ENCODE measurements at regions not wholly inside any gene's neighbourhood (a gene's known extent, or its start where the extent isn't known, plus 50 kb on each side); places are given as distances from the start of the nearest gene placed in this dataset.

DNA sequence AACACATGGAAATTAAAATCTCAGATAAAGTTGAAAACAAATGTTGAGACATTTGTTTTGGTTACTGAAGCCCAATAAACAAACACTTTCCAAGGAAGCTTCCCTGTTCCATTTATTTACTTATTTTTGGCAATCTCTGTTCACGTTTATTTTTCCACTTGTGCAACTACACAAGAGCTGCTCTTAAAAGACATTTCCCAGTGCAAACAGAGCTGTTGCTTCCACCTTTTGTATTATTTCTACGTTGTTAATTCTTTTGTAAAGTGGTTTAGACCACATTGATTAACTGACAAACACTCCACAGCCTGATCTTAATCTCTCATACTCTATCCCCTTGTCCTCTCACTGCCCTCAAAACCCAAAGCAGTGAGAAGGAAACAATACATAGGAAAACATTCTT, 757.6 kb downstream of the LIG4 start (continued):
- TF ChIP-seq NR1H2 (CRISPR knock-in tag; IDR thresholded peaks at IDR 0.05): no peak
- TF ChIP-seq IRF2 (CRISPR knock-in tag; IDR thresholded peaks at IDR 0.05; ENCODE audit: borderline replicate concordance, low read depth): no peak

DNA sequence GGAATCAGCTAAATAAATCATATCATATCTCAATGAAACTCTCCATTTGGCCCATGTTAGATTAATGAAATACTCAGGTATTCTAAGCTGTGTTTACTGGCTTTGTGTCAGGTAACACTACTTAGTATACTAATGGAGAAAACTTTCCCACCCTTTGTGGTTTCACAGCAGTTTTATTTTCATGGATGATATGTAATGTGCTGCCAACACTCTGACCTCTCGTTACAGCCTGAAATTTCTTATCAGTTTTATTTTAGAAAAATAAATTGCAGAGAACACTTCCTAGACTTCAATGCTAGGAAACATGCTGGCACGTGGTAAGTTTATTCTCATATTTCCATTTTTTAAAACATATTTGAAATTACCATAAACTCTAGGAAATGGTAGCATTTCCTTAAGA, 758.9 kb downstream of the LIG4 start:
- DNase-seq (ENCODE audit: low spot score): no peak

DNA sequence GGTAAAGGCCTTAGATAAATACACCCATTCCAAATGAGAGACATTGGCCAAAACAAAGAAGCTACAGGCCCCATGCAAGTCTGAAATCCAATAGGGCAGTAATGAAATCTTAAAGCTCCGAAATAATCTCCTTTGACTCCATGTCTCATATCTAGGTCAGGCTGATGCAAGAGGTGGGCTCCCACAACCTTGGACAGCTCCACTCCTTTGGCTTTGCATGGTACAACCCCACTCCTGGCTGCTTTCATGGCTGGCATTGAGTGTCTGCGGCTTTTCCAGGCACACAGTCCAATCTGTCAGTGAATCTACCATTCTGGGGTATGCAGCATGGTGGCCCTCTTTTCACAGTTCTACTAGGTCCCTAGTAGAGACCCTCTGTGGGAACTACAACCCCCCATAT, 762.5 kb downstream of the LIG4 start:
- DNase-seq (ENCODE audit: low spot score): no peak
- no peak for ATAC-seq
- Mint-ChIP-seq H3K4me3 (no peak overlapping the region), H3K9me3 (peaks cover 41% of the 10 kb centered on the region), H3K27ac (no peak overlapping the region), H3K4me1 (peaks cover 3% of the 10 kb centered on the region), H3K36me3 (peaks cover 20% of the 10 kb centered on the region), H3K27me3 (ENCODE audit: low read depth) (no peaks in the 10 kb centered on the region)
- POLR2A ChIA-PET: no interaction called here
- no peak for TF ChIP-seq TEAD4 (CRISPR knock-in tag; IDR thresholded peaks at IDR 0.05)
- no peak for TF ChIP-seq CREM (CRISPR knock-in tag; IDR thresholded peaks at IDR 0.05)
- TF ChIP-seq, protein P1, sequence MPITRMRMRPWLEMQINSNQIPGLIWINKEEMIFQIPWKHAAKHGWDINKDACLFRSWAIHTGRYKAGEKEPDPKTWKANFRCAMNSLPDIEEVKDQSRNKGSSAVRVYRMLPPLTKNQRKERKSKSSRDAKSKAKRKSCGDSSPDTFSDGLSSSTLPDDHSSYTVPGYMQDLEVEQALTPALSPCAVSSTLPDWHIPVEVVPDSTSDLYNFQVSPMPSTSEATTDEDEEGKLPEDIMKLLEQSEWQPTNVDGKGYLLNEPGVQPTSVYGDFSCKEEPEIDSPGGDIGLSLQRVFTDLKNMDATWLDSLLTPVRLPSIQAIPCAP (CRISPR knock-in tag; IDR thresholded peaks at IDR 0.05): no peak
- no peak for TF ChIP-seq FOXK1 (CRISPR knock-in tag; IDR thresholded peaks at IDR 0.05)
- TF ChIP-seq, protein P2, sequence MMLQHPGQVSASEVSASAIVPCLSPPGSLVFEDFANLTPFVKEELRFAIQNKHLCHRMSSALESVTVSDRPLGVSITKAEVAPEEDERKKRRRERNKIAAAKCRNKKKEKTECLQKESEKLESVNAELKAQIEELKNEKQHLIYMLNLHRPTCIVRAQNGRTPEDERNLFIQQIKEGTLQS (CRISPR knock-in tag; conservative IDR thresholded peaks at IDR 0.05): no peak
- TF ChIP-seq CBFB (CRISPR knock-in tag; IDR thresholded peaks at IDR 0.05; ENCODE audit: low read depth): no peak
- TF ChIP-seq SMAD3 (CRISPR knock-in tag; IDR thresholded peaks at IDR 0.05; ENCODE audit: borderline replicate concordance): no peak
- TF ChIP-seq, protein P3, sequence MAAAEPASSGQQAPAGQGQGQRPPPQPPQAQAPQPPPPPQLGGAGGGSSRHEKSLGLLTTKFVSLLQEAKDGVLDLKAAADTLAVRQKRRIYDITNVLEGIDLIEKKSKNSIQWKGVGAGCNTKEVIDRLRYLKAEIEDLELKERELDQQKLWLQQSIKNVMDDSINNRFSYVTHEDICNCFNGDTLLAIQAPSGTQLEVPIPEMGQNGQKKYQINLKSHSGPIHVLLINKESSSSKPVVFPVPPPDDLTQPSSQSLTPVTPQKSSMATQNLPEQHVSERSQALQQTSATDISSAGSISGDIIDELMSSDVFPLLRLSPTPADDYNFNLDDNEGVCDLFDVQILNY (CRISPR knock-in tag; IDR thresholded peaks at IDR 0.05): no peak
- TF ChIP-seq, protein P4, sequence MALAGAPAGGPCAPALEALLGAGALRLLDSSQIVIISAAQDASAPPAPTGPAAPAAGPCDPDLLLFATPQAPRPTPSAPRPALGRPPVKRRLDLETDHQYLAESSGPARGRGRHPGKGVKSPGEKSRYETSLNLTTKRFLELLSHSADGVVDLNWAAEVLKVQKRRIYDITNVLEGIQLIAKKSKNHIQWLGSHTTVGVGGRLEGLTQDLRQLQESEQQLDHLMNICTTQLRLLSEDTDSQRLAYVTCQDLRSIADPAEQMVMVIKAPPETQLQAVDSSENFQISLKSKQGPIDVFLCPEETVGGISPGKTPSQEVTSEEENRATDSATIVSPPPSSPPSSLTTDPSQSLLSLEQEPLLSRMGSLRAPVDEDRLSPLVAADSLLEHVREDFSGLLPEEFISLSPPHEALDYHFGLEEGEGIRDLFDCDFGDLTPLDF (CRISPR knock-in tag; IDR thresholded peaks at IDR 0.05): no peak
- TF ChIP-seq RELA (CRISPR knock-in tag; IDR thresholded peaks at IDR 0.05; ENCODE audit: borderline replicate concordance): no peak
- TF ChIP-seq, protein P5, sequence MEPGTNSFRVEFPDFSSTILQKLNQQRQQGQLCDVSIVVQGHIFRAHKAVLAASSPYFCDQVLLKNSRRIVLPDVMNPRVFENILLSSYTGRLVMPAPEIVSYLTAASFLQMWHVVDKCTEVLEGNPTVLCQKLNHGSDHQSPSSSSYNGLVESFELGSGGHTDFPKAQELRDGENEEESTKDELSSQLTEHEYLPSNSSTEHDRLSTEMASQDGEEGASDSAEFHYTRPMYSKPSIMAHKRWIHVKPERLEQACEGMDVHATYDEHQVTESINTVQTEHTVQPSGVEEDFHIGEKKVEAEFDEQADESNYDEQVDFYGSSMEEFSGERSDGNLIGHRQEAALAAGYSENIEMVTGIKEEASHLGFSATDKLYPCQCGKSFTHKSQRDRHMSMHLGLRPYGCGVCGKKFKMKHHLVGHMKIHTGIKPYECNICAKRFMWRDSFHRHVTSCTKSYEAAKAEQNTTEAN (CRISPR knock-in tag; IDR thresholded peaks at IDR 0.05): no peak
- TF ChIP-seq NR1H2 (CRISPR knock-in tag; IDR thresholded peaks at IDR 0.05): no peak
- TF ChIP-seq FOXP1 (CRISPR knock-in tag; IDR thresholded peaks at IDR 0.05; ENCODE audit: borderline replicate concordance): no peak
- TF ChIP-seq KAT7 (CRISPR knock-in tag; IDR thresholded peaks at IDR 0.05; ENCODE audit: borderline replicate concordance): no peak
- TF ChIP-seq NR3C1 (CRISPR knock-in tag; conservative IDR thresholded peaks at IDR 0.05; ENCODE audit: low read depth): no peak
- no peak for TF ChIP-seq ETV6 (CRISPR knock-in tag; IDR thresholded peaks at IDR 0.05)
- CTCF ChIA-PET: no interaction called here

More for the DNA sequence above, 758.9 kb downstream of the LIG4 start:
- Mint-ChIP-seq H3K4me3 (no peak overlapping the region), H3K36me3 (peaks cover 20% of the 10 kb centered on the region), H3K27me3 (ENCODE audit: low read depth) (no peaks in the 10 kb centered on the region), H3K4me1 (peaks cover 10% of the 10 kb centered on the region), H3K9me3 (peaks cover 41% of the 10 kb centered on the region), H3K27ac (no peak overlapping the region)
- ChIA-PET CTCF (no interaction called here), POLR2A (no interaction called here)
- ATAC-seq: no peak
- TF ChIP-seq, protein P6, sequence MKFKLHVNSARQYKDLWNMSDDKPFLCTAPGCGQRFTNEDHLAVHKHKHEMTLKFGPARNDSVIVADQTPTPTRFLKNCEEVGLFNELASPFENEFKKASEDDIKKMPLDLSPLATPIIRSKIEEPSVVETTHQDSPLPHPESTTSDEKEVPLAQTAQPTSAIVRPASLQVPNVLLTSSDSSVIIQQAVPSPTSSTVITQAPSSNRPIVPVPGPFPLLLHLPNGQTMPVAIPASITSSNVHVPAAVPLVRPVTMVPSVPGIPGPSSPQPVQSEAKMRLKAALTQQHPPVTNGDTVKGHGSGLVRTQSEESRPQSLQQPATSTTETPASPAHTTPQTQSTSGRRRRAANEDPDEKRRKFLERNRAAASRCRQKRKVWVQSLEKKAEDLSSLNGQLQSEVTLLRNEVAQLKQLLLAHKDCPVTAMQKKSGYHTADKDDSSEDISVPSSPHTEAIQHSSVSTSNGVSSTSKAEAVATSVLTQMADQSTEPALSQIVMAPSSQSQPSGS (CRISPR knock-in tag; IDR thresholded peaks at IDR 0.05; ENCODE audit: borderline replicate concordance, low read depth): no peak
- TF ChIP-seq ELF4 (CRISPR knock-in tag; IDR thresholded peaks at IDR 0.05; ENCODE audit: low read depth): no peak
